ENCODE measurements at regions not wholly inside any gene's neighbourhood (a gene's known extent, or its start where the extent isn't known, plus 50 kb on each side); places are given as distances from the start of the nearest gene placed in this dataset.

GRCh38 chr16:52066962-52067361, 480.0 kb downstream of the TOX3 start:
- TF ChIP-seq CTCF (IDR thresholded peaks at IDR 0.05; ENCODE audit: insufficient read depth, missing control alignments) = no peak
- no peak for FAIRE-seq
- no peak for DNase-seq (ENCODE audit: insufficient read length, low spot score)

GRCh38 chr16:52056259-52056658, 490.7 kb downstream of the TOX3 start:
- FAIRE-seq = no peak
- no peak for DNase-seq (ENCODE audit: insufficient read length, low spot score)
- TF ChIP-seq CTCF (IDR thresholded peaks at IDR 0.05; ENCODE audit: insufficient read depth, missing control alignments) = no peak

- TF ChIP-seq CTCF (IDR thresholded peaks at IDR 0.05; ENCODE audit: insufficient read depth, missing control alignments) = no peak
- FAIRE-seq (no peak), DNase-seq (ENCODE audit: insufficient read length, low spot score) (no peak)
These were observed 491.6 kb downstream of the TOX3 start for GRCh38 chr16:52055381-52055780.

GRCh38 chr16:52054326-52054725, 492.6 kb downstream of the TOX3 start:
- DNase-seq (ENCODE audit: insufficient read length, low spot score) (no peak), FAIRE-seq (no peak)
- TF ChIP-seq CTCF (IDR thresholded peaks at IDR 0.05; ENCODE audit: insufficient read depth, missing control alignments) = no peak

GRCh38 chr16:52052818-52053217, 494.1 kb downstream of the TOX3 start:
- no peak for TF ChIP-seq CTCF (IDR thresholded peaks at IDR 0.05; ENCODE audit: insufficient read depth, missing control alignments)
- DNase-seq (ENCODE audit: insufficient read length, low spot score) = no peak
- no peak for FAIRE-seq

- no peak for DNase-seq (ENCODE audit: insufficient read length, low spot score)
- no peak for FAIRE-seq
- no peak for TF ChIP-seq CTCF (IDR thresholded peaks at IDR 0.05; ENCODE audit: insufficient read depth, missing control alignments)
These were observed 495.4 kb downstream of the TOX3 start for GRCh38 chr16:52051414-52052172.

GRCh38 chr16:52050418-52050817, 496.5 kb downstream of the TOX3 start:
- no peak for FAIRE-seq
- no peak for TF ChIP-seq CTCF (IDR thresholded peaks at IDR 0.05; ENCODE audit: insufficient read depth, missing control alignments)
- DNase-seq (ENCODE audit: insufficient read length, low spot score) = no peak
